Testis (tissue), 2 donors: ENCODE measurements at regions not wholly inside any gene's neighbourhood (a gene's known extent, or its start where the extent isn't known, plus 50 kb on each side); places are given as distances from the start of the nearest gene placed in this dataset.

Experiments used
- DNase-seq: peaks from one replicate; pipeline ENCODE4 v3.0.0-alpha.2; 2019
- H3K27ac ChIP-seq, 2 donors: fragments of 200-600 bp; sonication (generic); one replicate each; pipeline ENCODE4 v1.5.1; 2019
- H3K27me3 ChIP-seq: fragments of 200-600 bp; sonication (generic); one replicate; pipeline ENCODE4 v1.5.1; 2019
- H3K36me3 ChIP-seq: fragments of 200-600 bp; sonication (generic); one replicate; pipeline ENCODE4 v1.5.1; 2017; ENCODE audit warnings: low read depth; ENCODE audit errors: missing control alignments
- H3K4me1 ChIP-seq: fragments of 200-600 bp; sonication (generic); one replicate; pipeline ENCODE4 v1.5.1; 2019
- H3K4me3 ChIP-seq, 2 donors: fragments of 200-600 bp; sonication (generic); one replicate each; pipeline ENCODE4 v1.5.1; 2017 to 2019
- H3K9me3 ChIP-seq: fragments of 200-600 bp; sonication (generic); one replicate; pipeline ENCODE4 v1.5.1; 2017
- POLR2A ChIP-seq: fragments of 450-650 bp; IDR thresholded peaks from one replicate; pipeline ENCODE4 v1.6.1; 2017; ENCODE audit warnings: antibody characterized with exemption, mild to moderate bottlenecking, moderate library complexity
- WGBS, 2 donors: methylation state at CpG; one replicate each; pipeline ENCODE4 v1.1.5; 2018; 5-methylcytosine and 5-hydroxymethylcytosine counted together
- intact Hi-C: fragments of 100-400 bp; cut with DNase I; formaldehyde crosslinking; loops from one replicate; pipeline ENCODE4 v1.15.1; 2023; ENCODE audit warnings: low total_unique reads
- TF ChIP-seq, protein P1 (sequence below), 3 experiments: fragments of 450-650 bp in 2 of 3; fragments of 200-600 bp in 1 of 3; sonication (generic) in 1 of 3; IDR thresholded peaks; one replicate each; pipeline ENCODE4 v1.5.1; 2016 to 2019; ENCODE audit warnings: antibody characterized with exemption in 3 of 3, mild to moderate bottlenecking in 2 of 3, moderate library complexity in 1 of 3

DNA sequence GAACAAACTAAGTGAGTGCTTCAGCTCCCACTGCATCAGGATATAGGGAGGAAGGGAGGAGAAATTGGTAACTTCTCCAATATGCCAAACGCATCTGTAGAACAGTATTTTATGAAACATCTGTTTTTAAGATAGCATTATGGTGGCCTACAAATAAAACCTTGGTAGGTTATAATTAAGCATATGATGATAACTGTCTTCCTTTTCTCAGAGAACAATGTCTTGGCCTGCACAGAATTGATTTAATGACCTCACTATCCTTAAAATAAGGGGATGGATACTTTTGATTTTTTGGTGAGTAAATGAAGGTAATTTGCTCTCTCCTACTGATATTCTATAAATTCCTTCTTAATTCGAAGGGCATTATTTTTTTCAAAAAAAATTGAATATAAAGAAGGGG lies 451.5 kb upstream of the TGFBR2 start:
- H3K36me3 ChIP-seq, result no peaks in the 10 kb centered on the region
- H3K27ac ChIP-seq, result no peak overlapping the region
- intact Hi-C loops, result no loop called here
- no peaks in the 10 kb centered on the region for H3K9me3 ChIP-seq
- H3K4me3 ChIP-seq, result no peak overlapping the region
- no peaks in the 10 kb centered on the region for H3K4me1 ChIP-seq
- TF ChIP-seq, protein P1, sequence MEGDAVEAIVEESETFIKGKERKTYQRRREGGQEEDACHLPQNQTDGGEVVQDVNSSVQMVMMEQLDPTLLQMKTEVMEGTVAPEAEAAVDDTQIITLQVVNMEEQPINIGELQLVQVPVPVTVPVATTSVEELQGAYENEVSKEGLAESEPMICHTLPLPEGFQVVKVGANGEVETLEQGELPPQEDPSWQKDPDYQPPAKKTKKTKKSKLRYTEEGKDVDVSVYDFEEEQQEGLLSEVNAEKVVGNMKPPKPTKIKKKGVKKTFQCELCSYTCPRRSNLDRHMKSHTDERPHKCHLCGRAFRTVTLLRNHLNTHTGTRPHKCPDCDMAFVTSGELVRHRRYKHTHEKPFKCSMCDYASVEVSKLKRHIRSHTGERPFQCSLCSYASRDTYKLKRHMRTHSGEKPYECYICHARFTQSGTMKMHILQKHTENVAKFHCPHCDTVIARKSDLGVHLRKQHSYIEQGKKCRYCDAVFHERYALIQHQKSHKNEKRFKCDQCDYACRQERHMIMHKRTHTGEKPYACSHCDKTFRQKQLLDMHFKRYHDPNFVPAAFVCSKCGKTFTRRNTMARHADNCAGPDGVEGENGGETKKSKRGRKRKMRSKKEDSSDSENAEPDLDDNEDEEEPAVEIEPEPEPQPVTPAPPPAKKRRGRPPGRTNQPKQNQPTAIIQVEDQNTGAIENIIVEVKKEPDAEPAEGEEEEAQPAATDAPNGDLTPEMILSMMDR (IDR thresholded peaks at IDR 0.05), result no peak
- TF ChIP-seq POLR2A, result no peak
- H3K27me3 ChIP-seq, result no peaks in the 10 kb centered on the region
- no peak for DNase-seq
- 93 to 97% methylated on average over 2 of the region's 2 CpGs for WGBS, 2 donors

DNA sequence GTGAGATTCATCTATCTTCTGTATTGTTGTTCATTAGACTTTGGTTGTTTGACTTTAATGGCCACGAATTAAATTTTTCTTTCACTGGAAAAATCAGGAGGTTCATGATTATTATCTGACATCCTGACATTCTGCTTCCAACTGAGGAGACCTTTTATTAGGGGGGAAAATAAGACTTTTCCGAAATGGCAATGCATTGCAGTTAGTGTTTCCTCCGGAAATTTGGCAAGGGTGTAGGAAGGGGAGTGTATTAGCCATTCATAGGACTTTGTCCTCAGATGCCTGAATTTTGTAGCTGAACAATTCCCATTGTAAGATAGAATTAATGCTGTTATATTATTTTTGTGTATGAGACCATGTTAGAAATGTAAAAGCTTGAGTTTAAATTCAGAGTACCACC lies 450.6 kb upstream of the TGFBR2 start:
- WGBS, 2 donors, result 89 to 96% methylated on average over 3 of the region's 3 CpGs

DNA sequence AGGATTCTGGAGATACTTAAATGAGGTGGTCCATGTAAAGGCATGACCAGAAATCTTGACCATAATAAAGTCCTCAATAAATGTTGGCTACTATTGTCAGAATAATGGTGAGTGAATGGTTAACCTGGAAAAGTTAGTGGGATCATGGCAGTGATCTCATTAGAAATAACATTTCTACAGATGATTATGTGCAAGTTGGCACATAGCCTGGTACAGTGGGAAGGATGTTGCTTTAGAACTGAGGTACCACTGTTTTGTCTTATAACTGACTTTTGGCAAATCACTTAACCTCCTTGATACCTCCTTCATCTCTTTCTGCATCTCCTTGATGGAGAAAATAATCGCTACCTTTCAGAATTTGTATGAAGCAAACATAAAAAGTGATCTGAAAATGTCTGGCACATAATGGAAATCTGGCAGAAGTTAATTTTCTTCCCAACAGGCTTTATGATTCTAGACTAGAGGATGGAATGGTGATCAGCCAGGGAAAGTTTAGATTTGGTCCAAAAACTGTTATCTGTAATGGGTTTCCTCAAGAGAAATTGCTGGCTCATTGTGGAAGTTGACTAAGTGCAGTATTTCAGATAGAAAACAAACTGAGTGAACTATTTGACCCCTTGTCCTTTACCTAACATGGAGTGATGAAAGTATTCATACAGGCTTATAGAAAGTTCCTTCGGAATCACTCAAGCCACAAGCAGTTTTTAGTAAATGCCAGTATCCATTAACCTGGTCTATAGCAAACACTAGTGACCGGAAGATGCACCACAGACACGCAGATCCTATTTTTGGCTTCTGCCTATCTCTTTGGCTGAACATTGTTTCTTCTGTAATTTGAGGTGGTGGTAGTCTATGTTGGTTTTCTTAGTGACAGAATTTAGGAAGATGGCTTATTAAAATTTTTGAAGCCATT lies 449.6 kb upstream of the TGFBR2 start:
- no peaks in the 10 kb centered on the region for H3K27me3 ChIP-seq
- no peaks in the 10 kb centered on the region for H3K36me3 ChIP-seq
- no peak for DNase-seq
- TF ChIP-seq, protein P1 (IDR thresholded peaks at IDR 0.05), result no peak
- no peak for TF ChIP-seq POLR2A
- no peak overlapping the region for H3K27ac ChIP-seq
- H3K4me3 ChIP-seq, result no peak overlapping the region
- 60 to 72% methylated on average over 4 of the region's 4 CpGs for WGBS, 2 donors
- intact Hi-C loops, result no loop called here
- no peaks in the 10 kb centered on the region for H3K9me3 ChIP-seq
- H3K4me1 ChIP-seq, result no peaks in the 10 kb centered on the region

More for the DNA sequence above, 450.6 kb upstream of the TGFBR2 start:
- Histone ChIP-seq H3K27ac (no peak overlapping the region), H3K36me3 (no peaks in the 10 kb centered on the region), H3K4me3 (no peak overlapping the region), H3K9me3 (no peaks in the 10 kb centered on the region), H3K4me1 (no peaks in the 10 kb centered on the region), H3K27me3 (no peaks in the 10 kb centered on the region)
- no peak for TF ChIP-seq POLR2A
- intact Hi-C loops, result no loop called here
- DNase-seq, result no peak

DNA sequence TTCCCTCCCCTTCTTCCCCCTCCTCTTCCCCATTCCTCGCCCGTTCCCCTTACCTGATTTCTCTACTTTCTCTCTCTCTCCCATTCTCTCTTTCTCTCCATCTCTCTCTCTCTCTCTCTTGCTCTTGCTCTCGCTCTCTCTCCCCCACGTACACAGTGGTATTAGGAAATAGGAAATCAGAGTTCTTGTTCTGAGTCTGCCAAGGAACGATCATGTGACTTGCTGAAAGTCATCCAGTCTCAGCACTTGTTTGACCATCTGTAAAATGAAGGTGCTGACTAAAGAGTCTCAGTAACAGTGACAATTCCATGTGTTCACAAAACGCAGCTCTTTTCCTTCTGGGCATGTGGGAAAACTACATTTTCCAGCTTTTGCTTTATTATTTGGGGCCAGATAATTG lies 445.0 kb upstream of the TGFBR2 start:
- H3K36me3 ChIP-seq, result no peaks in the 10 kb centered on the region
- no peak for TF ChIP-seq POLR2A
- TF ChIP-seq, protein P1 (IDR thresholded peaks at IDR 0.05), result no peak
- no peaks in the 10 kb centered on the region for H3K4me1 ChIP-seq
- no peak overlapping the region for H3K4me3 ChIP-seq
- WGBS, 2 donors, result 78 to 84% methylated on average over 6 of the region's 6 CpGs
- DNase-seq, result no peak
- intact Hi-C loops, result no loop called here
- no peak overlapping the region for H3K27ac ChIP-seq
- H3K27me3 ChIP-seq, result no peaks in the 10 kb centered on the region
- no peaks in the 10 kb centered on the region for H3K9me3 ChIP-seq

DNA sequence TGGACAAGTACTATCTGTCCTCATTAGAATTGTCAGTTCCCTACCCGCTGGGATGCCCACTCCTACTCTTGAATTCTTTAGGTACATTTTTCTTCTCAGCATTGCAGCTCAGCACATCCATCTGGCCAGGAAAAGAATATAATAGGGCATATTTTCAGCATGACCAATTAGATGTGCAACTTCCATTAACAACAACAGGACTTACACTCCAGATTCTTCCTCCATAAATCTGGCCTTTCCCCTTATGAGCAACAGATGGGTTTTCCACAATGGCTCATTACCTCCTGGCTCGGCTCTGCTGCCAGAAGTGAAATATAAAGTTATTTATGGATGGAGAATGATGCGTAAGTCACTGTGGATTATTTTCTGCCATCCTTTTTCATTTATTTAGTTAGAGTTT lies 443.8 kb upstream of the TGFBR2 start:
- no peaks in the 10 kb centered on the region for H3K4me1 ChIP-seq
- WGBS, 2 donors, result 87 to 89% methylated on average over 3 of the region's 3 CpGs
- intact Hi-C loops, result no loop called here
- H3K4me3 ChIP-seq, result no peak overlapping the region
- no peaks in the 10 kb centered on the region for H3K36me3 ChIP-seq
- no peak for DNase-seq
- TF ChIP-seq POLR2A, result no peak
- no peaks in the 10 kb centered on the region for H3K27me3 ChIP-seq
- H3K27ac ChIP-seq, result no peak overlapping the region
- no peaks in the 10 kb centered on the region for H3K9me3 ChIP-seq

DNA sequence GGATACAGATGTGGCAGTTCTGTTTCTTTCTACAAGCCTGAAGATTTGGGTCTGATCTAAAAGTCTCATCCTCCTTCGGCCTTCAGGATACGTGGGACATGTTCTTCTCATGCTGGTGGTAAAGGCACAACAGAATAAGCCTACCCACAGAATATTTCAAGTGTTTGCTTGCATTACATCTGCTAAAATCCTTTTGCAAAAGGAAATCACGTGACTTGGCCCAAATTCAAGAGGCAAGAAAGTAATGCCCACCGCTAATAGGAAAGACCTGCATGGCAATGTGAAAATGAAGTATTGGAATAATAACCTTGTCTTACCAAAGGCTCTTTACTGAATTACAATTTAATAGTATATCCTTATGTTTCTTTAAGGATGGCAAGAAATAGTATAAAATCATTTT lies 439.9 kb upstream of the TGFBR2 start:
- no peaks in the 10 kb centered on the region for H3K36me3 ChIP-seq
- no peaks in the 10 kb centered on the region for H3K4me1 ChIP-seq
- TF ChIP-seq, protein P1 (IDR thresholded peaks at IDR 0.05), result no peak
- TF ChIP-seq POLR2A, result no peak
- H3K27ac ChIP-seq, result no peak overlapping the region
- H3K4me3 ChIP-seq, result no peak overlapping the region
- no peak for DNase-seq
- H3K9me3 ChIP-seq, result no peaks in the 10 kb centered on the region
- no peaks in the 10 kb centered on the region for H3K27me3 ChIP-seq
- intact Hi-C loops, result no loop called here
- 83 to 95% methylated on average over 4 of the region's 4 CpGs for WGBS, 2 donors
